CD4-positive, alpha-beta T cell (primary cell): ENCODE measurements at regions not wholly inside any gene's neighbourhood (a gene's known extent, or its start where the extent isn't known, plus 50 kb on each side); places are given as distances from the start of the nearest gene placed in this dataset.

Experiments
- ATAC-seq: fragments of 200-7000 bp; cut with Tn5 transposase; one replicate; pipeline ENCODE4 v1.10.0; 2022; ENCODE audit warnings: mild to moderate bottlenecking; ENCODE audit not compliant: poor library complexity
- CTCF ChIA-PET: fragments of 350-600 bp; sonication (Branson Sonifier 250); formaldehyde crosslinking; loops from one replicate; lab custom pipeline; 2021; ENCODE audit warnings: antibody characterized with exemption, inconsistent platforms; lab: Charles Lee
- POLR2A ChIA-PET: fragments of 350-600 bp; sonication (Branson Sonifier 250); formaldehyde crosslinking; loops from one replicate; lab custom pipeline; 2021; ENCODE audit warnings: antibody characterized with exemption, inconsistent platforms; lab: Charles Lee
- DNase-seq, 14 experiments: peaks; one replicate each; pipeline ENCODE4 v3.0.0-alpha.2; 2013 to 2020; ENCODE audit warnings: mixed read lengths in 2 of 14
- H3K27ac ChIP-seq, 2 donors: one replicate each; pipeline versions ENCODE4 v1.5.1 to v1.7.0; 2013; ENCODE audit warnings: low read length in 2 of 2, low read depth in 1 of 2, mild to moderate bottlenecking in 1 of 2
- H3K27me3 ChIP-seq, 2 experiments: 1 replicate in 1 of 2; 2 replicates in 1 of 2; pipeline versions ENCODE4 v1.6.1 to v1.7.0; 2013; ENCODE audit warnings: low read length in 2 of 2, control low read depth in 1 of 2, mild to moderate bottlenecking in 1 of 2, moderate library complexity in 1 of 2; ENCODE audit not compliant: insufficient read depth in 2 of 2, control insufficient read depth in 1 of 2
- H3K36me3 ChIP-seq: one replicate; pipeline ENCODE4 v1.6.1; 2013; ENCODE audit warnings: low read length, control low read depth; ENCODE audit not compliant: insufficient read depth
- H3K4me1 ChIP-seq: one replicate; pipeline ENCODE4 v1.6.1; 2013; ENCODE audit warnings: low read length, control low read depth; ENCODE audit not compliant: insufficient read depth
- H3K4me3 ChIP-seq: one replicate; pipeline ENCODE4 v1.5.1; 2013; ENCODE audit warnings: mild to moderate bottlenecking, low read length, moderate library complexity
- H3K9me3 ChIP-seq, 2 experiments: 1 replicate in 1 of 2; 2 replicates in 1 of 2; pipeline versions ENCODE4 v1.6.1 to v1.7.0; 2013; ENCODE audit warnings: low read length in 2 of 2, mild to moderate bottlenecking in 2 of 2, control low read depth in 1 of 2, moderate library complexity in 1 of 2; ENCODE audit not compliant: control insufficient read depth in 1 of 2, insufficient read depth in 1 of 2
- H3K27ac Mint-ChIP-seq: one replicate; pipeline ENCODE4 v1.8.0; 2020; ENCODE audit warnings: mixed read lengths
- H3K27me3 Mint-ChIP-seq: one replicate; pipeline ENCODE4 v1.8.0; 2021; ENCODE audit warnings: mixed read lengths
- H3K36me3 Mint-ChIP-seq: one replicate; pipeline ENCODE4 v1.8.0; 2021; ENCODE audit warnings: low read depth, mixed read lengths
- H3K4me1 Mint-ChIP-seq: one replicate; pipeline ENCODE4 v1.8.0; 2021; ENCODE audit warnings: low read depth, mixed read lengths
- H3K4me3 Mint-ChIP-seq: one replicate; pipeline ENCODE4 v1.8.0; 2020; ENCODE audit warnings: mild to moderate bottlenecking, mixed read lengths
- H3K9me3 Mint-ChIP-seq: one replicate; pipeline ENCODE4 v1.8.0; 2020; ENCODE audit warnings: mixed read lengths
- intact Hi-C, 2 experiments: fragments of 100-400 bp; cut with DNase I in 1 of 2; cut with micrococcal nuclease in 1 of 2; formaldehyde crosslinking; loops; one replicate each; pipeline versions ENCODE4 v1.15.1 to v1.9.0; 2023 to 2025; cut with DNase I, micrococcal nuclease
- TF ChIP-seq, protein P1 (sequence below): fragments of 200-600 bp; IDR thresholded peaks from one replicate; pipeline ENCODE4 v1.8.0; 2022; ENCODE audit warnings: antibody characterized with exemption, mild to moderate bottlenecking

DNA sequence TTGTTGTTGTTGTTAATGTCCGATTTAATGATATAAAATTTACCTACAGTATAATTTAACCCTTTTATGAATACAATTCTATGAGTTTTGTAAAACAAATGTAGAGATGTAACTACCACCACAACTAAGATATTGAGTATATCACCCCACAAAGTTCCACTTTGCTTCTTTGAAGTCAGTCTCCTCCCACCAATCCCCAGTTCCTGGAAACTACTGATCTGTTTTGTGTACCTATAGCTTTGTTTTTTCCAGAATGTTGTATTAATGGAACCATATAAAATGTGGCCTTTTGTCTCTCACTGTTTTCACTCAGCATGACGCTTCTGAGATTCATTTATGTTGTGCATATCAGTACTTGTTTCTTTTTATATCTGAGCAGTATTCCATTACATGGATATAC lies 52.3 kb upstream of the FAM9C start:
- H3K4me3 Mint-ChIP-seq, result no peak overlapping the region
- H3K27ac Mint-ChIP-seq, result peak overlapping the region; percentile 83
- ATAC-seq, result no peak
- no peaks in the 10 kb centered on the region for H3K9me3 ChIP-seq
- H3K4me3 ChIP-seq, result no peak overlapping the region
- no peaks in the 10 kb centered on the region for H3K27me3 Mint-ChIP-seq
- H3K27me3 ChIP-seq, result no peaks in the 10 kb centered on the region
- H3K9me3 Mint-ChIP-seq, result no peaks in the 10 kb centered on the region
- POLR2A ChIA-PET, result no interaction called here
- no peak for DNase-seq
- no peaks in the 10 kb centered on the region for H3K36me3 Mint-ChIP-seq
- intact Hi-C loops, result loop anchor here in 1 of 2 experiments (5.0 kb wide), 1 partner anchor 51 kb away; no protein-coding TSS in a partner anchor
- TF ChIP-seq, protein P1, sequence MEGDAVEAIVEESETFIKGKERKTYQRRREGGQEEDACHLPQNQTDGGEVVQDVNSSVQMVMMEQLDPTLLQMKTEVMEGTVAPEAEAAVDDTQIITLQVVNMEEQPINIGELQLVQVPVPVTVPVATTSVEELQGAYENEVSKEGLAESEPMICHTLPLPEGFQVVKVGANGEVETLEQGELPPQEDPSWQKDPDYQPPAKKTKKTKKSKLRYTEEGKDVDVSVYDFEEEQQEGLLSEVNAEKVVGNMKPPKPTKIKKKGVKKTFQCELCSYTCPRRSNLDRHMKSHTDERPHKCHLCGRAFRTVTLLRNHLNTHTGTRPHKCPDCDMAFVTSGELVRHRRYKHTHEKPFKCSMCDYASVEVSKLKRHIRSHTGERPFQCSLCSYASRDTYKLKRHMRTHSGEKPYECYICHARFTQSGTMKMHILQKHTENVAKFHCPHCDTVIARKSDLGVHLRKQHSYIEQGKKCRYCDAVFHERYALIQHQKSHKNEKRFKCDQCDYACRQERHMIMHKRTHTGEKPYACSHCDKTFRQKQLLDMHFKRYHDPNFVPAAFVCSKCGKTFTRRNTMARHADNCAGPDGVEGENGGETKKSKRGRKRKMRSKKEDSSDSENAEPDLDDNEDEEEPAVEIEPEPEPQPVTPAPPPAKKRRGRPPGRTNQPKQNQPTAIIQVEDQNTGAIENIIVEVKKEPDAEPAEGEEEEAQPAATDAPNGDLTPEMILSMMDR, result no peak
- peaks cover 89% of the 10 kb centered on the region for H3K4me1 Mint-ChIP-seq
- no peaks in the 10 kb centered on the region for H3K36me3 ChIP-seq
- H3K4me1 ChIP-seq, result peaks cover 48% of the 10 kb centered on the region
- CTCF ChIA-PET, result no interaction called here
- H3K27ac ChIP-seq, result peak overlapping the region in 1 of 2 donors; percentile 29

DNA sequence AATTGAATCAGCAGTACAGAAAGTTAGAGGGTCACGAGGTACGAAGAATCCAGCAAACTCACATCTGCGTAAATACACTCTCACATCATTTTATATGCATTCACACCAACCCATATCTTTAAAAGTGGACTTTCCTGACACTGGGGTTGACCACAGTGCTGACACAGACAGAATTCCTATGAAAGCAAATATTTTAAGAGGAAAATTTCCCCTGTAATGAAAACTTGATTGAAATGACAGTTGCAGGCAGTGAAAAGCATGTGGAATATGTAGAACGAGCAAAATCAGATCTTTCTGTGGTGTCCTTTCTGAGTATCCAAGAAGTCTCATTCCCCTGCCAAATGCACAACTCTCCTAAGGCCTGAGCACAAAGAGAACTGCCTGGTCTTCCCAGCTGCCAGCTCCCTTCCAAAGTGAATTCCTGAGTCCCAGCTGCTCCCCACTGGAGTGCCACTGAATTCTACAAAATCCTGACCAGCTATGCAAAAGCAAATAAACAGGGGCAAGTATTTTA lies 50.5 kb upstream of the FAM9C start:
- DNase-seq (no peak), ATAC-seq (no peak)
- no peaks in the 10 kb centered on the region for H3K36me3 Mint-ChIP-seq
- peaks cover 90% of the 10 kb centered on the region for H3K4me1 Mint-ChIP-seq
- no peaks in the 10 kb centered on the region for H3K9me3 ChIP-seq
- peak overlapping the region; percentile 67 for H3K4me3 Mint-ChIP-seq
- ChIA-PET CTCF (interaction anchor here (1.4 to 5.6 kb wide), 2 partner anchors 148 kb away, joined by 4 to 72 read pairs; no protein-coding TSS in a partner anchor), POLR2A (interaction anchor here (0.7 to 4.8 kb wide), 6 partner anchors 43 to 246 kb away, joined by 3 to 58 read pairs (median 5); partner anchors contain the start of gene TMSB4X)
- H3K27ac Mint-ChIP-seq, result peak overlapping the region; percentile 95
- peaks cover 51% of the 10 kb centered on the region for H3K4me1 ChIP-seq
- H3K36me3 ChIP-seq, result no peaks in the 10 kb centered on the region
- H3K9me3 Mint-ChIP-seq, result no peaks in the 10 kb centered on the region
- intact Hi-C loops, result loop anchor here (5.0 kb wide), 3 partner anchors 32 to 57 kb away; no protein-coding TSS in a partner anchor
- no peaks in the 10 kb centered on the region for H3K27me3 Mint-ChIP-seq
- no peaks in the 10 kb centered on the region for H3K27me3 ChIP-seq
- peak overlapping the region; percentile 44 to 85 for H3K27ac ChIP-seq
- H3K4me3 ChIP-seq, result no peak overlapping the region
- TF ChIP-seq, protein P1, result no peak

DNA sequence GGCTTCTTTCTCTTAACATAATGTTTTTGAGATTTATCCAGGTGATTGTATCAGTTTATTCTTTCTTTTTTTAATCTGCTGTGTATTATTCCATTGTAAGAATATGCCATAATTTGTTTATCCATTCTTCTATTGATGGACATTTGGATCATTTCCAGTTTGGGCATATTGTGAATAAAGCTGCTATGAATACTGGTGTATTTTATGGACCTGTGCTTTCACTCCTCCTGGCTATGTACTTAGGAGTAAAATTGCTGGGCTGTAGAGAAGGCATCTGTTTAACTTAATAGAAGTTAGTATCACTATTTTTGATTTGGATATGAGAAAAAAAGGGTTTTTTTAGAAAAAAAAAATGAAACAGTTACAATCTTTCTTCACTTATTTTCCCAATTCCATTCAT lies 50.0 kb upstream of the FAM9C start:
- Histone ChIP-seq H3K4me1 (peaks cover 55% of the 10 kb centered on the region), H3K27me3 (no peaks in the 10 kb centered on the region), H3K4me3 (no peak overlapping the region), H3K27ac (peak overlapping the region in 1 of 2 donors; percentile 85), H3K9me3 (no peaks in the 10 kb centered on the region), H3K36me3 (no peaks in the 10 kb centered on the region)
- DNase-seq (no peak), ATAC-seq (no peak)
- intact Hi-C loops, result loop anchor here in 1 of 2 experiments (5.0 kb wide), 2 partner anchors 33 to 58 kb away; no protein-coding TSS in a partner anchor
- Mint-ChIP-seq H3K4me1 (peaks cover 89% of the 10 kb centered on the region), H3K9me3 (no peaks in the 10 kb centered on the region), H3K27ac (peak overlapping the region; percentile 95), H3K4me3 (peak overlapping the region; percentile 23), H3K36me3 (no peaks in the 10 kb centered on the region), H3K27me3 (no peaks in the 10 kb centered on the region)
- TF ChIP-seq, protein P1, result no peak
- ChIA-PET CTCF (interaction anchor here (1.0 to 5.6 kb wide), 3 partner anchors 124 to 394 kb away, joined by 3 to 72 read pairs (median 32); no protein-coding TSS in a partner anchor), POLR2A (interaction anchor here (0.7 to 14.0 kb wide), 4 partner anchors 42 to 247 kb away, joined by 3 to 1205 read pairs (median 33); partner anchors contain the start of gene TMSB4X)
